ENCODE measurements at regions not wholly inside any gene's neighbourhood (a gene's known extent, or its start where the extent isn't known, plus 50 kb on each side); places are given as distances from the start of the nearest gene placed in this dataset.

- TF ChIP-seq, protein P1, sequence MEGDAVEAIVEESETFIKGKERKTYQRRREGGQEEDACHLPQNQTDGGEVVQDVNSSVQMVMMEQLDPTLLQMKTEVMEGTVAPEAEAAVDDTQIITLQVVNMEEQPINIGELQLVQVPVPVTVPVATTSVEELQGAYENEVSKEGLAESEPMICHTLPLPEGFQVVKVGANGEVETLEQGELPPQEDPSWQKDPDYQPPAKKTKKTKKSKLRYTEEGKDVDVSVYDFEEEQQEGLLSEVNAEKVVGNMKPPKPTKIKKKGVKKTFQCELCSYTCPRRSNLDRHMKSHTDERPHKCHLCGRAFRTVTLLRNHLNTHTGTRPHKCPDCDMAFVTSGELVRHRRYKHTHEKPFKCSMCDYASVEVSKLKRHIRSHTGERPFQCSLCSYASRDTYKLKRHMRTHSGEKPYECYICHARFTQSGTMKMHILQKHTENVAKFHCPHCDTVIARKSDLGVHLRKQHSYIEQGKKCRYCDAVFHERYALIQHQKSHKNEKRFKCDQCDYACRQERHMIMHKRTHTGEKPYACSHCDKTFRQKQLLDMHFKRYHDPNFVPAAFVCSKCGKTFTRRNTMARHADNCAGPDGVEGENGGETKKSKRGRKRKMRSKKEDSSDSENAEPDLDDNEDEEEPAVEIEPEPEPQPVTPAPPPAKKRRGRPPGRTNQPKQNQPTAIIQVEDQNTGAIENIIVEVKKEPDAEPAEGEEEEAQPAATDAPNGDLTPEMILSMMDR (conservative IDR thresholded peaks at IDR 0.05 in 1 of 2, IDR thresholded peaks at IDR 0.05 in 1 of 2; ENCODE audit: low read depth in 1 of 2, low read length in 2 of 2) = no peak
- TF ChIP-seq EZH2 (IDR thresholded peaks at IDR 0.05; ENCODE audit: low read length, missing control alignments) = no peak
Observed at GRCh38 chr3:161964857-161965256, 468.2 kb downstream of the OTOL1 start.
